OCI-LY1 (cell line): ENCODE measurements at regions not wholly inside any gene's neighbourhood (a gene's known extent, or its start where the extent isn't known, plus 50 kb on each side); places are given as distances from the start of the nearest gene placed in this dataset.

Source experiments
- H2AFZ ChIP-seq: fragments of 200-600 bp; sonication (generic), shearing (Covaris generic); 2 replicates; pipeline ENCODE4 v1.6.0; 2014; ENCODE audit warnings: antibody characterized with exemption, mild to moderate bottlenecking, low read length
- H3F3A ChIP-seq: fragments of 200-600 bp; sonication (generic), shearing (Covaris generic); 2 replicates; pipeline ENCODE4 v1.6.0; 2014; ENCODE audit warnings: mild to moderate bottlenecking, antibody characterized with exemption, low read length, moderate library complexity; ENCODE audit not compliant: insufficient read depth
- H3K27ac ChIP-seq: fragments of 200-600 bp; sonication (generic); 2 replicates; pipeline ENCODE4 v1.5.1; 2014; ENCODE audit warnings: low read length, mixed run types, mild to moderate bottlenecking, low read depth; ENCODE audit not compliant: poor library complexity, severe bottlenecking
- H3K27me3 ChIP-seq: fragments of 200-600 bp; sonication (generic); 2 replicates; pipeline ENCODE4 v1.6.0; 2014; ENCODE audit warnings: antibody characterized with exemption, mild to moderate bottlenecking, low read length, moderate library complexity; ENCODE audit not compliant: insufficient read depth
- H3K36me3 ChIP-seq: fragments of 200-600 bp; sonication (generic); 2 replicates; pipeline ENCODE4 v1.6.1; 2014; ENCODE audit warnings: mild to moderate bottlenecking, antibody characterized with exemption, low read length, moderate library complexity, mixed read lengths; ENCODE audit not compliant: insufficient read depth
- H3K4me1 ChIP-seq: fragments of 200-600 bp; sonication (generic); 2 replicates; pipeline ENCODE4 v1.5.1; 2014; ENCODE audit warnings: mild to moderate bottlenecking, low read length, moderate library complexity; ENCODE audit not compliant: insufficient read depth, severe bottlenecking
- H3K4me2 ChIP-seq: fragments of 200-600 bp; sonication (generic), shearing (Covaris generic); 2 replicates; pipeline ENCODE4 v1.6.1; 2014; ENCODE audit warnings: low read length
- H3K4me3 ChIP-seq: fragments of 200-600 bp; sonication (generic); 2 replicates; pipeline ENCODE4 v1.5.1; 2014; ENCODE audit warnings: low read length, low read depth, mild to moderate bottlenecking, mixed read lengths; ENCODE audit not compliant: poor library complexity, severe bottlenecking
- H3K79me2 ChIP-seq: fragments of 200-600 bp; shearing (Covaris generic); 2 replicates; pipeline ENCODE4 v1.6.1; 2016; ENCODE audit warnings: mixed run types, low read length, mixed read lengths; ENCODE audit not compliant: insufficient read depth
- H3K9ac ChIP-seq: fragments of 200-600 bp; sonication (generic), shearing (Covaris generic); 2 replicates; pipeline ENCODE4 v1.6.1; 2014; ENCODE audit warnings: mild to moderate bottlenecking, low read length, mixed read lengths
- H3K9me2 ChIP-seq: fragments of 200-600 bp; sonication (generic), shearing (Covaris generic); 2 replicates; pipeline ENCODE4 v1.6.1; 2014; ENCODE audit warnings: low read depth, mild to moderate bottlenecking, low read length, mixed read lengths
- H3K9me3 ChIP-seq: fragments of 200-600 bp; shearing (Covaris generic); 2 replicates; pipeline ENCODE4 v1.6.1; 2014; ENCODE audit warnings: low read length, mixed read lengths
- H4K20me1 ChIP-seq: fragments of 200-600 bp; sonication (generic), shearing (Covaris generic); 2 replicates; pipeline ENCODE4 v1.6.0; 2016; ENCODE audit warnings: mild to moderate bottlenecking, low read length; ENCODE audit not compliant: insufficient read depth
- CTCF ChIP-seq: fragments of 200-600 bp; sonication (generic), shearing (Covaris generic); IDR thresholded peaks from 2 replicates; pipeline ENCODE4 v1.5.1; 2017; ENCODE audit warnings: mild to moderate bottlenecking, antibody characterized with exemption, low read length, moderate library complexity, mixed read lengths
- EZH2 ChIP-seq: fragments of 200-600 bp; sonication (generic), shearing (Covaris generic); IDR thresholded peaks from 2 replicates; pipeline ENCODE4 v1.8.0; 2017; ENCODE audit warnings: borderline replicate concordance, mixed run types, mild to moderate bottlenecking, antibody characterized with exemption, low read length, moderate library complexity, mixed read lengths

DNA sequence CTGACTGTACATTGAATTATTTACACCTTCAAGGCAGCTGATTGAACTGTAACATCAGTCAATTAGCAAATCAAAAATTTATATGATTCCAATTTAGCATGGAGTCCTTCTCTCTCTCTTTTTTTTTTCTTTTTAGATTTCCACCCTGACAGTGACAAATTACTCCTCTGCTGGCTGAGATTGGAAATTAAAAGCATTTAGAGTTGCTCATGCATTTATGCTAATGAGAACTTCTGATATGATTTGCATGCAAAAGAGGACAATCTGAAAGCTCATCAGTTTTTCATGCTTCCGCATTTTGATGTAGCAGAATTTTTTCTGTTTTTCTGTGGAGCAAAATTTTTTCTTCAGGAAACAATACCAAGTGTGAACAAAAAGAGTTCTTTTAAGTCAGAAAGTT is 130.5 kb upstream of the NOX3 start:
- Histone ChIP-seq H2AFZ (no peak overlapping the region), H3K27ac (no peak overlapping the region), H3K27me3 (no peaks in the 10 kb centered on the region; the same call in 1 of the 2 replicates), H3K4me1 (no peaks in the 10 kb centered on the region), H3K79me2 (no peaks in the 10 kb centered on the region), H3K9me3 (no peaks in the 10 kb centered on the region), H3F3A (no peaks in the 10 kb centered on the region), H3K36me3 (no peaks in the 10 kb centered on the region), H3K9me2 (no peaks in the 10 kb centered on the region), H3K9ac (no peak overlapping the region), H4K20me1 (no peaks in the 10 kb centered on the region), H3K4me3 (no peak overlapping the region), H3K4me2 (no peak overlapping the region)
- no peak for TF ChIP-seq EZH2
- TF ChIP-seq CTCF = no peak

GRCh38 chr6:155584006-155584405 is 128.4 kb upstream of the NOX3 start:
- no peaks in the 10 kb centered on the region for H3K79me2 ChIP-seq
- H3K27ac ChIP-seq = no peak overlapping the region
- H3K27me3 ChIP-seq = no peaks in the 10 kb centered on the region; the same call in 1 of the 2 replicates
- H3K9ac ChIP-seq = no peak overlapping the region
- no peak overlapping the region for H3K4me2 ChIP-seq
- no peaks in the 10 kb centered on the region for H3F3A ChIP-seq
- no peak for TF ChIP-seq EZH2
- no peak for TF ChIP-seq CTCF
- no peaks in the 10 kb centered on the region for H4K20me1 ChIP-seq
- no peaks in the 10 kb centered on the region for H3K36me3 ChIP-seq
- H3K9me3 ChIP-seq = no peaks in the 10 kb centered on the region
- H2AFZ ChIP-seq = no peak overlapping the region
- H3K9me2 ChIP-seq = no peaks in the 10 kb centered on the region
- H3K4me1 ChIP-seq = no peaks in the 10 kb centered on the region
- no peak overlapping the region for H3K4me3 ChIP-seq

DNA sequence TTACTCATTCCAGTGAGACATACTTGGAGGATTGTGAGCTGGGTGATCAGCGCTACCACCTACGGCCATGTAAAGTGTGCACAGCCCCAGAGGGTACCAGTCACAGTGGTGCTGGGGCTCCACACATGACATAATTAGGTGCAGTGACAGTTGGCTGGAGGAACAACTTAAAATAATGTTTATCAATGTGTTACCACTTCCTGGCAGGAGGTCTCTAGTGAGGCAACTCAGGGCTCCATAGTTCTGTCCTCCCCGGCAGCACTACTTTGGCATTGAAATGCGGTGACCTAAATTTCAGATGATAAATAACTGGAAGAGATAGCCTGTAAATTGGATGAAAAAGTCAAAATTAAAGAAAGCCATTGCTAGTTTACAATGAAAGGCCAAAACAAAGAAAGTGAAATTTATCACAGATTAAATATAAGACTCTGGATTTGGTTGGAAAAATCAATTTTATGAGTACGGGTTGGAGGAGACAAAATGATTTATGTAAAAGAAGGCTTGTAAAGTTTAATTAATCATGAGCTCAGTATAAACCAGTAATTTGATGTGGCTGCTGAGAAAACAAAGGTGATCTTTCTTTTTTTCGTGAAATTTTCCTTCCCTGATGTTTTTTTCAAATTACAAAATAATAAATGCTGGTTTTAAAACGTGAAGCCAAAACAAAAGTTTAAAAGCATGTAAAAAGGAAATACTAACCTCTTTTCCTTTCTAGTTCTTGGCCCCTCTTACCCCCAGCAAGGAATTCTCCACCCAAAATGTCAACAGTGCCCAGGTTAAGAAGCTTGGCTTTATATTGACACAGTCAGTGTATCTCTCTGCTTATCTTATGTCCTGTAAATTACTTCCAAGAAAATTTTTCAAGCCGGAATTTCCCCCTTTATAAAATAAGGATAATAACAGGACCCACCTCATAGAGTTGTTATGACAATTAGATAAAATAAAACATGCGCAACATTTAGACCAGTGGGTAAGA is 126.7 kb upstream of the NOX3 start:
- Histone ChIP-seq H3K9me3 (no peaks in the 10 kb centered on the region), H3K36me3 (no peaks in the 10 kb centered on the region), H3K27me3 (no peaks in the 10 kb centered on the region; the same call in 1 of the 2 replicates), H3K4me1 (no peaks in the 10 kb centered on the region), H4K20me1 (no peaks in the 10 kb centered on the region), H3K9ac (no peak overlapping the region), H3K9me2 (no peaks in the 10 kb centered on the region), H3K79me2 (no peaks in the 10 kb centered on the region), H3K27ac (no peak overlapping the region), H3F3A (no peaks in the 10 kb centered on the region), H2AFZ (no peak overlapping the region), H3K4me2 (no peak overlapping the region), H3K4me3 (no peak overlapping the region)
- TF ChIP-seq EZH2 (no peak), CTCF (no peak)
